Keratinocyte (primary cell): ENCODE measurements at regions not wholly inside any gene's neighbourhood (a gene's known extent, or its start where the extent isn't known, plus 50 kb on each side); places are given as distances from the start of the nearest gene placed in this dataset.

Source experiments
- DNase-seq: peaks from one replicate; pipeline ENCODE4 v3.0.0-alpha.2; 2011; ENCODE audit warnings: low read depth, missing footprints, low spot score
- FAIRE-seq: peaks from 2 replicates; lab custom pipeline; 2011; peaks lifted over from hg19 to GRCh38; lab: Jason Lieb, UNC
- H2AFZ ChIP-seq: 2 replicates; pipeline ENCODE4 v1.6.0; 2012; ENCODE audit warnings: low read length, control low read depth, inconsistent platforms; ENCODE audit not compliant: control insufficient read depth
- H3K27ac ChIP-seq: 2 replicates; pipeline ENCODE4 v1.5.1; 2011; ENCODE audit warnings: low read length; ENCODE audit not compliant: control insufficient read depth, insufficient read depth
- H3K27me3 ChIP-seq: 3 replicates; pipeline ENCODE4 v1.6.0; 2011; ENCODE audit warnings: low read length; ENCODE audit not compliant: control insufficient read depth, insufficient read depth; ENCODE audit errors: extremely low read depth
- H3K36me3 ChIP-seq, 2 experiments: 2 replicates in 1 of 2; 3 replicates in 1 of 2; pipeline ENCODE4 v1.5.1; 2011; ENCODE audit warnings: low read length in 2 of 2, mild to moderate bottlenecking in 1 of 2; ENCODE audit not compliant: control insufficient read depth in 2 of 2, insufficient read depth in 2 of 2; ENCODE audit errors: extremely low read depth in 1 of 2
- H3K4me1 ChIP-seq: 3 replicates; pipeline ENCODE4 v1.5.1; 2011; ENCODE audit warnings: low read length; ENCODE audit not compliant: control insufficient read depth, insufficient read depth; ENCODE audit errors: extremely low read depth
- H3K4me2 ChIP-seq: 3 replicates; pipeline ENCODE4 v1.6.0; 2011; ENCODE audit warnings: low read depth, low read length; ENCODE audit not compliant: control insufficient read depth, insufficient read depth; ENCODE audit errors: extremely low read depth
- H3K4me3 ChIP-seq, 3 experiments: fragments of 200-600 bp in 1 of 3; sonication (generic) in 1 of 3; 2 replicates in 2 of 3; 3 replicates in 1 of 3; pipeline ENCODE4 v1.5.1; 2011 to 2016; ENCODE audit warnings: low read length in 3 of 3, mild to moderate bottlenecking in 3 of 3, control low read depth in 2 of 3, inconsistent platforms in 1 of 3, low read depth in 1 of 3, mixed read lengths in 1 of 3, mixed run types in 1 of 3, moderate library complexity in 1 of 3; ENCODE audit not compliant: control insufficient read depth in 2 of 3, insufficient read depth in 2 of 3; ENCODE audit errors: extremely low read depth in 1 of 3
- H3K79me2 ChIP-seq: 2 replicates; pipeline ENCODE4 v1.6.0; 2012; ENCODE audit warnings: low read length; ENCODE audit not compliant: control insufficient read depth, insufficient read depth
- H3K9ac ChIP-seq: 3 replicates; pipeline ENCODE4 v1.6.0; 2011; ENCODE audit warnings: low read length; ENCODE audit not compliant: control insufficient read depth, insufficient read depth; ENCODE audit errors: extremely low read depth
- H3K9me1 ChIP-seq: 3 replicates; pipeline ENCODE4 v1.6.0; 2011; ENCODE audit warnings: low read length; ENCODE audit not compliant: control insufficient read depth, insufficient read depth; ENCODE audit errors: extremely low read depth
- H3K9me3 ChIP-seq: 2 replicates; pipeline ENCODE4 v1.5.1; 2012; ENCODE audit warnings: low read depth, low read length; ENCODE audit not compliant: control insufficient read depth
- H4K20me1 ChIP-seq: 3 replicates; pipeline ENCODE4 v1.6.0; 2011; ENCODE audit warnings: low read length; ENCODE audit not compliant: control insufficient read depth, insufficient read depth; ENCODE audit errors: extremely low read depth
- CTCF ChIP-seq, 3 experiments: IDR thresholded peaks in 1 of 3; conservative IDR thresholded peaks in 1 of 3; optimal IDR thresholded peaks in 1 of 3; 2 replicates in 2 of 3; 3 replicates in 1 of 3; pipeline versions ENCODE3 to v1.5.1; 2011; ENCODE audit warnings: low read length in 3 of 3, mild to moderate bottlenecking in 3 of 3, moderate library complexity in 2 of 3, control low read depth in 1 of 3, inconsistent platforms in 1 of 3; ENCODE audit not compliant: insufficient read depth in 2 of 3; ENCODE audit errors: extremely low read depth in 1 of 3
- EZH2 ChIP-seq: IDR thresholded peaks from one replicate; pipeline ENCODE4 v1.6.1; 2012; ENCODE audit warnings: inconsistent platforms, mild to moderate bottlenecking, low read length, moderate library complexity
- dilution Hi-C: fragments of 300-500 bp; cut with MboI; formaldehyde crosslinking; loops from one replicate; pipeline ENCODE4 v1.7.0; 2020; ENCODE audit warnings: low sequenced_read_pairs; ENCODE audit not compliant: extremely low pct_ligation_motif_present

GRCh38 chr5:135776457-135776856 is 58.0 kb upstream of the SLC25A48 start:
- H3K79me2 ChIP-seq: no peaks in the 10 kb centered on the region
- FAIRE-seq: no peak

GRCh38 chr5:135761746-135762145 is 72.7 kb upstream of the SLC25A48 start:
- no peaks in the 10 kb centered on the region for H3K79me2 ChIP-seq
- H3K9me3 ChIP-seq: no peaks in the 10 kb centered on the region
- no peaks in the 10 kb centered on the region for H3K27me3 ChIP-seq
- no peak overlapping the region for H3K27ac ChIP-seq
- TF ChIP-seq EZH2: no peak
- TF ChIP-seq CTCF (optimal IDR thresholded peaks at IDR 0.05 in 1 of 3, IDR thresholded peaks at IDR 0.05 in 1 of 3, conservative IDR thresholded peaks at IDR 0.05 in 1 of 3; ENCODE audit: extremely low read depth in 1 of 3, insufficient read depth in 2 of 3, low read length in 3 of 3): no peak
- H3K36me3 ChIP-seq: no peaks in the 10 kb centered on the region
- H3K9me1 ChIP-seq: no peaks in the 10 kb centered on the region
- no peak overlapping the region for H3K9ac ChIP-seq
- no peak for DNase-seq
- dilution Hi-C loops: no loop called here
- no peaks in the 10 kb centered on the region for H3K4me1 ChIP-seq
- H4K20me1 ChIP-seq: no peaks in the 10 kb centered on the region
- no peak overlapping the region for H3K4me3 ChIP-seq
- no peak for FAIRE-seq
- H2AFZ ChIP-seq: no peak overlapping the region
- no peak overlapping the region for H3K4me2 ChIP-seq

More at GRCh38 chr5:135776457-135776856, 58.0 kb upstream of the SLC25A48 start:
- Histone ChIP-seq H2AFZ (no peak overlapping the region), H3K4me3 (no peak overlapping the region), H3K36me3 (no peaks in the 10 kb centered on the region), H3K9me1 (no peaks in the 10 kb centered on the region), H3K4me1 (no peaks in the 10 kb centered on the region), H4K20me1 (no peaks in the 10 kb centered on the region), H3K27ac (no peak overlapping the region), H3K9me3 (no peaks in the 10 kb centered on the region), H3K27me3 (no peaks in the 10 kb centered on the region), H3K4me2 (no peak overlapping the region), H3K9ac (no peak overlapping the region)
- DNase-seq: no peak
- dilution Hi-C loops: no loop called here
- TF ChIP-seq CTCF (optimal IDR thresholded peaks at IDR 0.05 in 1 of 3, IDR thresholded peaks at IDR 0.05 in 1 of 3, conservative IDR thresholded peaks at IDR 0.05 in 1 of 3; ENCODE audit: extremely low read depth in 1 of 3, insufficient read depth in 2 of 3, low read length in 3 of 3): no peak
- no peak for TF ChIP-seq EZH2
